OCI-LY3 (cell line): ENCODE measurements at regions not wholly inside any gene's neighbourhood (a gene's known extent, or its start where the extent isn't known, plus 50 kb on each side); places are given as distances from the start of the nearest gene placed in this dataset.

ENCODE experiments used
- CTCF ChIP-seq: fragments of 200-600, 300-600 bp; sonication (generic); IDR thresholded peaks from 2 replicates; pipeline ENCODE4 v1.5.1; 2014; ENCODE audit warnings: antibody characterized with exemption, low read length, low read depth
- EZH2phosphoT487 ChIP-seq: fragments of 200-600 bp; shearing (Covaris generic); IDR thresholded peaks from 2 replicates; pipeline ENCODE4 v1.6.1; 2018; ENCODE audit warnings: antibody characterized with exemption, mixed run types, low read depth

GRCh38 chr1:114250683-114251572 is 97.3 kb upstream of the SYT6 start:
- TF ChIP-seq CTCF, result no peak
- TF ChIP-seq EZH2phosphoT487, result no peak
